Osteoblast (primary cell): ENCODE measurements at regions not wholly inside any gene's neighbourhood (a gene's known extent, or its start where the extent isn't known, plus 50 kb on each side); places are given as distances from the start of the nearest gene placed in this dataset.

Experiments
- DNase-seq: peaks from one replicate; pipeline ENCODE4 v3.0.0; 2011; ENCODE audit warnings: low spot score, mixed read lengths; ENCODE audit not compliant: insufficient read length; ENCODE audit errors: missing footprints
- H2AFZ ChIP-seq: 2 replicates; pipeline ENCODE4 v1.6.0; 2011; ENCODE audit warnings: mild to moderate bottlenecking, low read length
- H3K27ac ChIP-seq: 2 replicates; pipeline ENCODE4 v1.5.1; 2011; ENCODE audit warnings: mild to moderate bottlenecking, low read depth, low read length, moderate library complexity
- H3K27me3 ChIP-seq: 2 replicates; pipeline ENCODE4 v1.6.0; 2012; ENCODE audit warnings: mild to moderate bottlenecking, control low read depth, inconsistent platforms, low read length, moderate library complexity; ENCODE audit not compliant: insufficient read depth
- H3K36me3 ChIP-seq: 2 replicates; pipeline ENCODE4 v1.5.1; 2011; ENCODE audit warnings: mild to moderate bottlenecking, low read length, control low read depth, moderate library complexity; ENCODE audit not compliant: insufficient read depth
- H3K4me1 ChIP-seq: 2 replicates; pipeline ENCODE4 v1.5.1; 2011; ENCODE audit warnings: mild to moderate bottlenecking, low read length, control low read depth, moderate library complexity; ENCODE audit not compliant: insufficient read depth
- H3K4me2 ChIP-seq: 2 replicates; pipeline ENCODE4 v1.6.0; 2011; ENCODE audit warnings: mild to moderate bottlenecking, low read length; ENCODE audit not compliant: insufficient read depth
- H3K4me3 ChIP-seq: fragments of 200-600 bp; sonication (generic); 3 replicates; pipeline ENCODE4 v1.5.1; 2012; ENCODE audit warnings: mild to moderate bottlenecking, low read length, inconsistent platforms; ENCODE audit not compliant: insufficient read depth
- H3K79me2 ChIP-seq: 2 replicates; pipeline ENCODE4 v1.6.0; 2012; ENCODE audit warnings: mild to moderate bottlenecking, low read length, control low read depth, inconsistent platforms; ENCODE audit not compliant: insufficient read depth
- H3K9me3 ChIP-seq: 2 replicates; pipeline ENCODE4 v1.5.1; 2011; ENCODE audit warnings: low read depth, low read length, control low read depth
- H4K20me1 ChIP-seq: 2 replicates; pipeline ENCODE4 v1.6.0; 2012; ENCODE audit warnings: mild to moderate bottlenecking, low read length, control low read depth; ENCODE audit not compliant: insufficient read depth
- TF ChIP-seq, protein P1 (sequence below): IDR thresholded peaks from 2 replicates; pipeline ENCODE4 v1.5.1; 2011; ENCODE audit warnings: mild to moderate bottlenecking, low read depth, low read length, moderate library complexity; ENCODE audit errors: extremely low read depth

DNA sequence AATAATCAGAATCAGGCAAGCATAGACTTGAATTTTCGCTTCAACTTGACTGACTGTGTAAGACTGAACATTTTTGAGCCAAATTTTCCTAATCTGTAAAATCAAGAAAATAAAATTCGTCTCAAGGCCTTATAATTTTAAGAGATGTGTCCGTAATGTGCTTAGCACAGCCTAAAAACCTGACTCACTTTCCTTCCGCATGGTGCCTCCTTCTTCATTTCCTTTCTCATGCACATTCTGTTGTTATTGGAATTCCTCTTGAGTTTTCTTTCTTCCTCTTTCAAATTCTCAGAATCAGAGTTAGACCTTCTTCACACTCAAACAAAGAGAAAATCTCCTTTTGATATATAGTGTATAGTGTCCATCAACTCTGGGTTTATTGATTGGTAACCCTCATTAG is 208.9 kb upstream of the SLIT2 start:
- H3K9me3 ChIP-seq, result no peaks in the 10 kb centered on the region
- no peak overlapping the region for H3K4me3 ChIP-seq
- TF ChIP-seq, protein P1, sequence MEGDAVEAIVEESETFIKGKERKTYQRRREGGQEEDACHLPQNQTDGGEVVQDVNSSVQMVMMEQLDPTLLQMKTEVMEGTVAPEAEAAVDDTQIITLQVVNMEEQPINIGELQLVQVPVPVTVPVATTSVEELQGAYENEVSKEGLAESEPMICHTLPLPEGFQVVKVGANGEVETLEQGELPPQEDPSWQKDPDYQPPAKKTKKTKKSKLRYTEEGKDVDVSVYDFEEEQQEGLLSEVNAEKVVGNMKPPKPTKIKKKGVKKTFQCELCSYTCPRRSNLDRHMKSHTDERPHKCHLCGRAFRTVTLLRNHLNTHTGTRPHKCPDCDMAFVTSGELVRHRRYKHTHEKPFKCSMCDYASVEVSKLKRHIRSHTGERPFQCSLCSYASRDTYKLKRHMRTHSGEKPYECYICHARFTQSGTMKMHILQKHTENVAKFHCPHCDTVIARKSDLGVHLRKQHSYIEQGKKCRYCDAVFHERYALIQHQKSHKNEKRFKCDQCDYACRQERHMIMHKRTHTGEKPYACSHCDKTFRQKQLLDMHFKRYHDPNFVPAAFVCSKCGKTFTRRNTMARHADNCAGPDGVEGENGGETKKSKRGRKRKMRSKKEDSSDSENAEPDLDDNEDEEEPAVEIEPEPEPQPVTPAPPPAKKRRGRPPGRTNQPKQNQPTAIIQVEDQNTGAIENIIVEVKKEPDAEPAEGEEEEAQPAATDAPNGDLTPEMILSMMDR, result no peak
- H3K27me3 ChIP-seq, result no peaks in the 10 kb centered on the region
- H3K36me3 ChIP-seq, result no peaks in the 10 kb centered on the region
- no peaks in the 10 kb centered on the region for H4K20me1 ChIP-seq
- peaks cover 5% of the 10 kb centered on the region for H3K4me1 ChIP-seq
- H3K79me2 ChIP-seq, result no peaks in the 10 kb centered on the region
- no peak overlapping the region for H3K4me2 ChIP-seq
- no peak overlapping the region for H2AFZ ChIP-seq
- no peak overlapping the region for H3K27ac ChIP-seq
- DNase-seq, result no peak

DNA sequence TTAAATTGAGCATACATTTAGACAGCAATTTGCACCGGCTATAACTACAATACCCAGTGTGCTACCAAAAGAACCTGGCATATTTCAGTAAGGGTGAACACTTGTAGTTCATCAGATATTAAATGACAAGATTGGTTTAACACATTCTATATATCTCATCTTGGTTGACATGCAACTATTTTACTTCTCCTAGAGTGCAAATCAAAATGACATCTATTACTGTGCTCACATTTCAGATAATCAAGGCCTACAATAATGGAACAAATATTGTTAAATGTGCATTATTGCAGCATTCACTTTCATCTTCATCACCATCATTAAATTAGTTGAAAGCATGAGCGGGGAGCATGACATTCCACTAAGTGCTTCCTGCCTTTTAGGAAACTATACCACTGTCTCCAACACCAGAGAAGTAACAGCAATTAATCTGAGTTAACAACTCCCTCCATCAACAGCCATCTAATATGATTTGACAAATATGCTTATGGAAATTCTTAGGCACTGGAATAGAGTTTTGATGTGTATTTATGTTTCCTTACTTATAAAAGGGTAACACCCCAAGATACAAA is 209.8 kb upstream of the SLIT2 start:
- Histone ChIP-seq H2AFZ (no peak overlapping the region), H3K4me2 (no peak overlapping the region), H3K79me2 (no peaks in the 10 kb centered on the region), H3K27ac (no peak overlapping the region), H3K9me3 (no peaks in the 10 kb centered on the region), H3K4me3 (no peak overlapping the region), H3K27me3 (no peaks in the 10 kb centered on the region), H3K4me1 (peaks cover 5% of the 10 kb centered on the region), H4K20me1 (no peaks in the 10 kb centered on the region), H3K36me3 (no peaks in the 10 kb centered on the region)
- TF ChIP-seq, protein P1, result no peak
- no peak for DNase-seq

DNA sequence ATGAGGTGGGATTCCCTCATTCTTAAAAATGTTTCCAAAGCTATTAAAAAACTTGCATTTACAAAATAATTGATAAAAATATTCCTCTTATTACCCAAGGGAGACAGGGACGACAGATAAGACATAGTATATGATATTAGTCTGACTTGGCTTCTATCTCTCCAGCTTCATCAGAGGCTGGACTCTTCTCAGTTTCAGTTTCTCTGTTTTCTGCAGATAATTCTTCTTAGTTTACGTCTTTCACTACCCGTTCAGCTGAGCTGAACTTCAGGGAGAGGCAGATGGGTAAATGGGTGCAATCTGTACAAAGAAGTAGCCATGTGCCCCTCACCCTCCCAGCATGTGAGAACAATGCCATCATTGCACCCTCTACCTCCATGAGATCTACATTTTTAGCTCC is 214.0 kb upstream of the SLIT2 start:
- H3K36me3 ChIP-seq, result no peaks in the 10 kb centered on the region
- H3K27me3 ChIP-seq, result no peaks in the 10 kb centered on the region
- DNase-seq, result no peak
- H4K20me1 ChIP-seq, result no peaks in the 10 kb centered on the region
- no peaks in the 10 kb centered on the region for H3K9me3 ChIP-seq
- H3K79me2 ChIP-seq, result no peaks in the 10 kb centered on the region
- no peak overlapping the region for H3K4me3 ChIP-seq
- H3K27ac ChIP-seq, result no peak overlapping the region
- no peaks in the 10 kb centered on the region for H3K4me1 ChIP-seq
- H2AFZ ChIP-seq, result peak overlapping the region; percentile 83
- TF ChIP-seq, protein P1, result no peak
- H3K4me2 ChIP-seq, result peak overlapping the region; percentile 12

DNA sequence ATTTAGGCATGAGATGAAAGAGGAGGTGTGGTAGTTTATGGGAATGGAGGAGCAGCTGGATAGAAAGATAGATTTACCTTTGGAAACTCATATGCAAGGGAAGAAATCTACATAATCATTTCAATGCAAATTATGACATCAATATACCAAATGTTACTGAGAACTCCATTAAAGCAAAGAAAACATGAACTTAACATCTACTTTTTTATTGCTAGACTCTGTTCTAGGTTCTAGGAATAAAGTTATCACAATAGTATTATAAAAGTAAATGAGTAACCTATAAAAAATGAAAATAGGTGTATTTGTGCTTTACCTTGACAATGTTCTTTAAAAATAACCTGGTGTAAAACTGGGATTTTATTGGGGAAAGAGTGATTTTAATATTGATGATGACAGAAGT is 221.6 kb upstream of the SLIT2 start:
- H3K9me3 ChIP-seq, result no peaks in the 10 kb centered on the region
- H3K4me3 ChIP-seq, result no peak overlapping the region
- H3K27ac ChIP-seq, result no peak overlapping the region
- no peak overlapping the region for H2AFZ ChIP-seq
- H3K79me2 ChIP-seq, result no peaks in the 10 kb centered on the region
- H3K27me3 ChIP-seq, result no peaks in the 10 kb centered on the region
- H3K4me2 ChIP-seq, result no peak overlapping the region
- DNase-seq, result no peak
- no peaks in the 10 kb centered on the region for H3K36me3 ChIP-seq
- H4K20me1 ChIP-seq, result no peaks in the 10 kb centered on the region
- no peaks in the 10 kb centered on the region for H3K4me1 ChIP-seq
- TF ChIP-seq, protein P1, result no peak
